Common myeloid progenitor, CD34-positive (primary cell): ENCODE measurements at regions not wholly inside any gene's neighbourhood (a gene's known extent, or its start where the extent isn't known, plus 50 kb on each side); places are given as distances from the start of the nearest gene placed in this dataset.
"Not testable (repeated sequence)": the region's sequence is repeated elsewhere in the genome, so short reads cannot be mapped to it uniquely, and the experiment has no call there.

Experiments
- CTCF ChIA-PET: fragments of 350-600 bp; sonication (Branson Sonifier 250); formaldehyde crosslinking; loops from one replicate; lab custom pipeline; 2021; ENCODE audit warnings: antibody characterized with exemption; lab: Charles Lee
- POLR2A ChIA-PET: fragments of 350-600 bp; sonication (Branson Sonifier 250); formaldehyde crosslinking; loops from one replicate; lab custom pipeline; 2021; ENCODE audit warnings: antibody characterized with exemption; lab: Charles Lee
- DNase-seq, 3 donors: peaks; one replicate each; pipeline versions ENCODE4 v3.0.0 to v3.0.0-alpha.2; 2013
- H3K27ac ChIP-seq, 2 experiments: 1 replicate in 1 of 2; 2 replicates in 1 of 2; pipeline ENCODE4 v1.7.0; 2013; ENCODE audit warnings: inconsistent platforms in 2 of 2, low read length in 2 of 2, mild to moderate bottlenecking in 2 of 2, low read depth in 1 of 2, moderate library complexity in 1 of 2; ENCODE audit not compliant: severe bottlenecking in 2 of 2, insufficient read depth in 1 of 2, poor library complexity in 1 of 2
- H3K27me3 ChIP-seq, 5 experiments: replicated peaks in 2 of 5; 1 replicate in 3 of 5; 2 replicates in 2 of 5; pipeline versions ENCODE4 v1.6.1 to v1.7.0; 2013; ENCODE audit warnings: low read length in 4 of 5, mild to moderate bottlenecking in 2 of 5, moderate library complexity in 2 of 5, inconsistent platforms in 1 of 5; ENCODE audit not compliant: insufficient read depth in 5 of 5, control insufficient read depth in 4 of 5
- H3K36me3 ChIP-seq, 4 experiments: 1 replicate in 2 of 4; 2 replicates in 2 of 4; pipeline versions ENCODE4 v1.6.1 to v1.7.0; 2013; ENCODE audit warnings: low read length in 3 of 4, control low read depth in 1 of 4, mild to moderate bottlenecking in 1 of 4; ENCODE audit not compliant: control insufficient read depth in 4 of 4, insufficient read depth in 4 of 4
- H3K4me1 ChIP-seq, 4 experiments: 1 replicate in 3 of 4; 2 replicates in 1 of 4; pipeline versions ENCODE4 v1.6.1 to v1.7.1; 2013; ENCODE audit warnings: low read length in 3 of 4, mild to moderate bottlenecking in 3 of 4, control low read depth in 1 of 4, inconsistent platforms in 1 of 4, moderate library complexity in 1 of 4; ENCODE audit not compliant: control insufficient read depth in 4 of 4, insufficient read depth in 4 of 4; ENCODE audit errors: control extremely low read depth in 1 of 4
- H3K4me3 ChIP-seq, 7 experiments: 1 replicate in 4 of 7; 2 replicates in 3 of 7; pipeline versions ENCODE4 v1.5.1 to v1.7.0; 2013; ENCODE audit warnings: mild to moderate bottlenecking in 7 of 7, low read length in 6 of 7, moderate library complexity in 6 of 7, inconsistent platforms in 2 of 7, low read depth in 2 of 7, control low read depth in 1 of 7; ENCODE audit not compliant: insufficient read depth in 4 of 7, control insufficient read depth in 1 of 7; ENCODE audit errors: extremely low read depth in 1 of 7
- H3K9me3 ChIP-seq, 5 experiments: 1 replicate in 4 of 5; 2 replicates in 1 of 5; pipeline versions ENCODE4 v1.6.1 to v1.7.1; 2013; ENCODE audit warnings: low read length in 4 of 5, mild to moderate bottlenecking in 2 of 5, inconsistent platforms in 1 of 5, low read depth in 1 of 5, moderate library complexity in 1 of 5; ENCODE audit not compliant: control insufficient read depth in 4 of 5, insufficient read depth in 2 of 5; ENCODE audit errors: control extremely low read depth in 1 of 5
- WGBS: methylation state at CpG from one replicate; pipeline ENCODE4 v1.1.5; 2013; ENCODE audit not compliant: insufficient coverage; 5-methylcytosine and 5-hydroxymethylcytosine counted together

DNA sequence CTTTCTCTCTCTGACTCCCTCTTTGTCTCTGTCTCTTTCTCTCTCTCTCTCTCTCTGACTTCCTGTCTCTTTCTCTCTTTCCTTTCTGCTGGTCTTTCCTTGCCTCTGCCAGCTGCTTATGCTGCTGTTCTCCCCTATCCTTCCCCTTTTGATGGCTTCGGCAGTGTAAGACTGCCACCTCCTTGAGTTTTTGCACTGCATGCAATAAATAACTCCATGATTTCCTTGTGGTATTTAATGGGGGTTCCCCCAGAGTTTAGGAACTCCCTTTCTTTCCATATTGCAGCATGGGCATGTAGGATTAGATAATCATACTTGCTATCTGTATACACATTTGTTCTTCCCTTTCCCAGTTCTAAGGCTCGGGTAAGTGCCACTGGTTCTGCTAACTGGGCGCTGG is 157.8 kb upstream of the BANK1 start:
- no CpG with 5 or more reads among the region's 3 CpGs for WGBS
- H3K27ac ChIP-seq, H3K36me3 ChIP-seq, H3K27me3 ChIP-seq, POLR2A ChIA-PET, H3K9me3 ChIP-seq, H3K4me3 ChIP-seq, CTCF ChIA-PET, H3K4me1 ChIP-seq: not testable (repeated sequence)
- DNase-seq: peak in 2 of 3 donors; percentile 27 to 38

DNA sequence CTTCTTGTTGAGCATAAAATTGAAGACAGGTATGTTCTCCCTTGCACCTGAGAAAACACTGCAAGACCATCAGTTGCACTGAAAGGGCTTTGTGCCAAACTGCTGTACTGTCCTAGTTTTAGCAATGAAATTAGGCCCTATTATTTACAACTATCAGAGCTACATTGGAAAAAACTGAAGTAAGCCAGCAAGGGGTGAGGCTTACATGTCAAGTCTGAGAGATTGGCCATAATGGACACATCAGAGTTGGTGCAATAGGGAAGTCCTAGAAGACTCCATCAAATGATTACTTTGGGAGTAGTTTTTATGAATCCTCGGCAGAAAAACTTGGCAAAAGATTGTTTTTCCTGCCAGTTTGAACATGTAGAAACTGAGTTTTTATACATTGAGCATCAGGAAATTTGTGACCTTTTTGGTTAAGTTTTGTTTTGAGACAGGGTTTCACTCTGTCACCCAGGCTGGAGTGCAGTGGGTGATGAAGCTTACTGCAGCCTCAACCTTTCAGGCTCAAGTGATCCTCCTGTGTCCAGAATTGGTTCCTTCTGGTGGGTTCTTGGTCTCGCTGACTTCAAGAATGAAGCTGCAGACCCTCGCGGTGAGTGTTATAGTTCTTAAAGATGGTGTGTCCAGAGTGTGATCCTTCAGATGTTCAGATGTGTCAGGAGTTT is 160.1 kb upstream of the BANK1 start:
- CTCF ChIA-PET: no interaction called here
- Histone ChIP-seq H3K9me3 (no peaks in the 10 kb centered on the region), H3K4me3 (no peak overlapping the region), H3K36me3 (no peaks in the 10 kb centered on the region), H3K4me1 (no peaks in the 10 kb centered on the region), H3K27me3 (no peaks in the 10 kb centered on the region), H3K27ac (no peak overlapping the region)
- POLR2A ChIA-PET: no interaction called here
- no peak for DNase-seq
- 100% methylated on average over 2 of the region's 4 CpGs for WGBS

- ChIA-PET CTCF (no interaction called here), POLR2A (no interaction called here)
- Histone ChIP-seq H3K4me1 (no peaks in the 10 kb centered on the region), H3K9me3 (no peaks in the 10 kb centered on the region), H3K4me3 (no peak overlapping the region), H3K27me3 (no peaks in the 10 kb centered on the region), H3K27ac (no peak overlapping the region), H3K36me3 (no peaks in the 10 kb centered on the region)
- no CpG with 5 or more reads among the region's 2 CpGs for WGBS
- no peak for DNase-seq
These were observed 169.4 kb upstream of the BANK1 start for GRCh38 chr4:101621120-101621519.

DNA sequence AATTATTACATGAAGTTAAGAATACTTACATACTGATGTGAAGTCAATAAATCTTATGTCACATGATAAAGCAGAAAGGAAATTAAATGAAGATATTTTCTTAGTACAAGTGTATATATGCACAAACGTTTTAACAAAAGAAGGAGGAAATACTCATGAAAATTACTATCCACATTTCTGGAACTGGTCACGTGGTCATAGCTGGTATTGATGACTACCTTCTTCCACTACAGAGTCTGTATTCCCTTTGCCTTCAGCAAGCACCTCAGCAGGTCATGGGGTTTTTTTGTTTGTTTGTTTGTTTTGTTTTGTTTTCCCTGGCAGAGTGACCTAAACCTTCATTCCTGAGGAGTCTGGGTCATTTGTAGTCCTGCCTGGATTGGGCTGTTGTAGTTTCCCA is 174.9 kb upstream of the BANK1 start:
- Histone ChIP-seq H3K27ac (no peak overlapping the region), H3K9me3 (no peaks in the 10 kb centered on the region), H3K4me1 (no peaks in the 10 kb centered on the region), H3K27me3 (no peaks in the 10 kb centered on the region), H3K36me3 (no peaks in the 10 kb centered on the region), H3K4me3 (no peak overlapping the region)
- DNase-seq: no peak
- CTCF ChIA-PET: no interaction called here
- POLR2A ChIA-PET: no interaction called here
- no CpG with 5 or more reads among the region's 2 CpGs for WGBS

DNA sequence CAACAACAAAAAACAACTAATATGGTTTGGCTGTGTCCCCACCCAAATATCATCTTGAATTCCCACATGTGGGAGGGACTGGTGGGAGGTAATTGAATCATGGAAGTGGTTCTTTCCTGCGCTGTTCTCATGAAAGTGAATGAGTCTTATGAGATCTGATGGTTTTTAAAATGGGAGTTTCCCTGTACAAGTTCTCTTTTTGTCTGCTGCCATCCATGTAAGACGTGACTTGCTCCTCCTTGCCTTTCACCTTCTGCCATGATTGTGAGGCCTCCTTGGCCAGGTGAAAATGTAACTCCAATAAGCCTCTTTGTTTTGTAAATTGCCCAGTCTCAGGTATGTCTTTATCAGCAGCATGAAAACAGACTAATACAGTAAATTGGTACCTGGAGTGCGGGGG is 183.5 kb upstream of the BANK1 start:
- H3K9me3 ChIP-seq, H3K4me1 ChIP-seq, DNase-seq, H3K36me3 ChIP-seq, H3K27ac ChIP-seq, POLR2A ChIA-PET, H3K4me3 ChIP-seq, CTCF ChIA-PET, H3K27me3 ChIP-seq: not testable (repeated sequence)
- WGBS: 100% methylated on average over 2 of the region's 3 CpGs

- Histone ChIP-seq H3K4me3 (no peak overlapping the region), H3K27ac (no peak overlapping the region), H3K9me3 (peaks cover 0 to 6% (median 0%) of the 10 kb centered on the region in 5 experiments), H3K4me1 (no peaks in the 10 kb centered on the region), H3K36me3 (no peaks in the 10 kb centered on the region), H3K27me3 (no peaks in the 10 kb centered on the region)
- ChIA-PET CTCF (no interaction called here), POLR2A (no interaction called here)
- WGBS: no CpG with 5 or more reads among the region's 1 CpG
- DNase-seq: no peak
These were observed 185.6 kb upstream of the BANK1 start for GRCh38 chr4:101604976-101605375.

- Histone ChIP-seq H3K4me3 (no peak overlapping the region), H3K4me1 (no peaks in the 10 kb centered on the region), H3K36me3 (no peaks in the 10 kb centered on the region), H3K9me3 (no peaks in the 10 kb centered on the region), H3K27me3 (no peaks in the 10 kb centered on the region), H3K27ac (no peak overlapping the region)
- 100% methylated on average over 2 of the region's 2 CpGs for WGBS
- no peak for DNase-seq
- CTCF ChIA-PET: no interaction called here
- POLR2A ChIA-PET: no interaction called here
These were observed 190.2 kb upstream of the BANK1 start for GRCh38 chr4:101600287-101600686.
